ENCODE measurements at regions not wholly inside any gene's neighbourhood (a gene's known extent, or its start where the extent isn't known, plus 50 kb on each side); places are given as distances from the start of the nearest gene placed in this dataset.
A peak's percentile ranks its signal among the peaks of the same experiment; 100 is the strongest.

GRCh38 chr12:69068448-69068847, 135.5 kb upstream of the CPM start:
- intact Hi-C loops (cut with micrococcal nuclease; ENCODE audit: unreplicated experiment): no loop called here
- no TSS peak for BruUV-seq (replicated peaks)
- Histone ChIP-seq H3K27me3 (ENCODE audit: control insufficient read depth, insufficient read depth, low read length) (no peaks in the 10 kb centered on the region), H3K27ac (ENCODE audit: low read length) (no peak overlapping the region), H3K9me3 (ENCODE audit: control insufficient read depth, insufficient read depth, low read depth, low read length) (no peaks in the 10 kb centered on the region), H3K36me3 (ENCODE audit: control insufficient read depth, insufficient read depth, low read length) (no peaks in the 10 kb centered on the region), H3K4me1 (ENCODE audit: control insufficient read depth, insufficient read depth, low read length) (no peaks in the 10 kb centered on the region; the same call in 1 of the 2 replicates), H3K4me3 (ENCODE audit: low read depth in 2 of 2, low read length in 2 of 2) (no peak overlapping the region)
- no peak for TF ChIP-seq CTCF (IDR thresholded peaks at IDR 0.05)
- TF ChIP-seq POLR2AphosphoS5 (IDR thresholded peaks at IDR 0.05; ENCODE audit: low read depth, low read length): no peak
- TF ChIP-seq SIN3A (IDR thresholded peaks at IDR 0.05; ENCODE audit: borderline replicate concordance, insufficient read depth, low read depth, low read length): no peak
- no peak for TF ChIP-seq REST (IDR thresholded peaks at IDR 0.05; ENCODE audit: insufficient read depth in 1 of 2, low read depth in 2 of 2, low read length in 1 of 2)
- TF ChIP-seq TCF7L2 (IDR thresholded peaks at IDR 0.05; ENCODE audit: low read depth, low read length): no peak
- ATAC-seq: peak; percentile 59
- ChIA-PET POLR2A (no interaction called here), CTCF (no interaction called here)
- DNase-seq (ENCODE audit: low read depth, low spot score): no peak
- in situ Hi-C loops (cut with HindIII; ENCODE audit: low pct_unique_long_range_greater_than_20kb, low sequenced_read_pairs): no loop called here

GRCh38 chr12:69069479-69069878, 136.5 kb upstream of the CPM start:
- no TSS peak for BruUV-seq (replicated peaks)

More at GRCh38 chr12:69069479-69069878, 136.5 kb upstream of the CPM start:
- no peak for DNase-seq (ENCODE audit: low read depth, low spot score)
- CTCF ChIA-PET: no interaction called here
- TF ChIP-seq CTCF (IDR thresholded peaks at IDR 0.05): no peak
- no peak for TF ChIP-seq SIN3A (IDR thresholded peaks at IDR 0.05; ENCODE audit: borderline replicate concordance, insufficient read depth, low read depth, low read length)
- TF ChIP-seq POLR2AphosphoS5 (IDR thresholded peaks at IDR 0.05; ENCODE audit: low read depth, low read length): no peak
- no peak for TF ChIP-seq TCF7L2 (IDR thresholded peaks at IDR 0.05; ENCODE audit: low read depth, low read length)
- TF ChIP-seq REST (IDR thresholded peaks at IDR 0.05; ENCODE audit: insufficient read depth in 1 of 2, low read depth in 2 of 2, low read length in 1 of 2): no peak
- Histone ChIP-seq H3K27me3 (ENCODE audit: control insufficient read depth, insufficient read depth, low read length) (no peaks in the 10 kb centered on the region), H3K4me3 (ENCODE audit: low read depth in 2 of 2, low read length in 2 of 2) (no peak overlapping the region), H3K4me1 (ENCODE audit: control insufficient read depth, insufficient read depth, low read length) (no peaks in the 10 kb centered on the region; the same call in 1 of the 2 replicates), H3K27ac (ENCODE audit: low read length) (no peak overlapping the region), H3K36me3 (ENCODE audit: control insufficient read depth, insufficient read depth, low read length) (no peaks in the 10 kb centered on the region), H3K9me3 (ENCODE audit: control insufficient read depth, insufficient read depth, low read depth, low read length) (no peaks in the 10 kb centered on the region)
- POLR2A ChIA-PET: no interaction called here
- in situ Hi-C loops (cut with HindIII; ENCODE audit: low pct_unique_long_range_greater_than_20kb, low sequenced_read_pairs): no loop called here
- ATAC-seq: no peak
- intact Hi-C loops (cut with micrococcal nuclease; ENCODE audit: unreplicated experiment): no loop called here

All from Panc1 (cell line).